GM12891 (cell line): ENCODE measurements at regions not wholly inside any gene's neighbourhood (a gene's known extent, or its start where the extent isn't known, plus 50 kb on each side); places are given as distances from the start of the nearest gene placed in this dataset.

Experiments
- PAX5 ChIP-seq: IDR thresholded peaks from 2 replicates; pipeline ENCODE4 v1.6.1; 2011; ENCODE audit warnings: low read length, moderate library complexity, mild to moderate bottlenecking; ENCODE audit not compliant: insufficient read depth, severe bottlenecking
- POLR2A ChIP-seq: IDR thresholded peaks from 2 replicates; pipeline ENCODE4 v1.6.1; 2011; ENCODE audit warnings: low read depth, low read length, control low read depth
- POLR2AphosphoS5 ChIP-seq: IDR thresholded peaks from 2 replicates; pipeline ENCODE4 v1.6.1; 2011; ENCODE audit warnings: low read depth, low read length, control low read depth
- POU2F2 ChIP-seq: IDR thresholded peaks from 2 replicates; pipeline ENCODE4 v1.6.1; 2011; ENCODE audit warnings: low read depth, mild to moderate bottlenecking, control low read depth, low read length, moderate library complexity
- SPI1 ChIP-seq: IDR thresholded peaks from 2 replicates; pipeline ENCODE4 v1.6.1; 2011; ENCODE audit warnings: low read depth, low read length, control low read depth

DNA sequence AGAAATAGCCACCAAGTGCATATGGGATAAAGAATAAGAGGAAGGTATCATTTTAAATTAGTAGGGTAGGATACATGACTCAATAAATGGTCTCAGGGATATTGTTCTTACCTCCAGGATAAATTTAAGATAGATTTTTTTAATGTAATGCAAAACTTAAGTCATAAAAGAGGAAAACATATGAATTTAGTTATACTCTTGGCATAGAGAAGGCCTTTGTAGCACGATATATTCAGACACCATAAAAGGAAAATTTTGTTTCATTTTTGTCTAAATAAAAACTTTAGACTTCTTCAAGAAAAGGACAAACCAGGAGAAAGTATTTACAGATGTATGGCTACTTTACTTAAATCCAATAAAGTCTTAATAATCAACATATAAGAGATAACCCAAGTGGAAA is 78.5 kb upstream of the CAB39 start:
- no peak for TF ChIP-seq SPI1
- TF ChIP-seq POLR2A, result no peak
- no peak for TF ChIP-seq POU2F2
- TF ChIP-seq POLR2AphosphoS5, result no peak
- TF ChIP-seq PAX5, result no peak
